HG02642 (cell line): ENCODE measurements at regions not wholly inside any gene's neighbourhood (a gene's known extent, or its start where the extent isn't known, plus 50 kb on each side); places are given as distances from the start of the nearest gene placed in this dataset.
A peak's percentile ranks its signal among the peaks of the same experiment; 100 is the strongest.
"Not testable (repeated sequence)": the region's sequence is repeated elsewhere in the genome, so short reads cannot be mapped to it uniquely, and the experiment has no call there.

Experiments
- ATAC-seq: cut with Tn5 transposase; IDR thresholded peaks from one replicate; pipeline ENCODE4 v1.9.1; 2021; ENCODE audit warnings: mild to moderate bottlenecking; ENCODE audit not compliant: unreplicated experiment, poor library complexity

- no peak for ATAC-seq
Measured at GRCh38 chr6:44731485-44732095, 344.1 kb downstream of the CDC5L start.

GRCh38 chr6:44732243-44732642, 344.7 kb downstream of the CDC5L start:
- ATAC-seq = no peak

GRCh38 chr6:44733126-44733525, 345.6 kb downstream of the CDC5L start:
- ATAC-seq = no peak

GRCh38 chr6:44733868-44734267, 346.4 kb downstream of the CDC5L start:
- no peak for ATAC-seq

- peak; percentile 29 for ATAC-seq
Measured at GRCh38 chr6:44734886-44735629, 347.6 kb downstream of the CDC5L start.

- peak; percentile 66 for ATAC-seq
Measured at GRCh38 chr6:44735630-44735963, 348.1 kb downstream of the CDC5L start.

- ATAC-seq = no peak
Measured at GRCh38 chr6:44737341-44737740, 349.8 kb downstream of the CDC5L start.

- no peak for ATAC-seq
Measured at GRCh38 chr6:44737829-44738528, 350.5 kb downstream of the CDC5L start.

- no peak for ATAC-seq
Measured at GRCh38 chr6:44738601-44739146, 351.2 kb downstream of the CDC5L start.

GRCh38 chr6:44739181-44739580, 351.7 kb downstream of the CDC5L start:
- no peak for ATAC-seq

GRCh38 chr6:44740566-44741120, 353.1 kb downstream of the CDC5L start:
- ATAC-seq = no peak

- ATAC-seq = no peak
Measured at GRCh38 chr6:44742201-44742600, 354.7 kb downstream of the CDC5L start.

GRCh38 chr6:44742828-44743372, 355.4 kb downstream of the CDC5L start:
- no peak for ATAC-seq

GRCh38 chr6:44760116-44760515, 372.6 kb downstream of the CDC5L start:
- not testable (repeated sequence) for ATAC-seq

- no peak for ATAC-seq
Measured at GRCh38 chr6:44761046-44761445, 373.5 kb downstream of the CDC5L start.

GRCh38 chr6:44762496-44762895, 375.0 kb downstream of the CDC5L start:
- ATAC-seq = no peak

- no peak for ATAC-seq
Measured at GRCh38 chr6:44771647-44772415, 384.3 kb downstream of the CDC5L start.

- ATAC-seq = no peak
Measured at GRCh38 chr6:44772838-44773237, 385.3 kb downstream of the CDC5L start.

GRCh38 chr6:44775121-44775520, 387.6 kb downstream of the CDC5L start:
- no peak for ATAC-seq

GRCh38 chr6:44776344-44776743, 388.8 kb downstream of the CDC5L start:
- ATAC-seq = no peak
